Cerebellar nuclear complex (tissue), 1 donor: ENCODE measurements at regions not wholly inside any gene's neighbourhood (a gene's known extent, or its start where the extent isn't known, plus 50 kb on each side); places are given as distances from the start of the nearest gene placed in this dataset.
A peak's percentile ranks its signal among the peaks of the same experiment; 100 is the strongest.
"Not testable (repeated sequence)": the region's sequence is repeated elsewhere in the genome, so short reads cannot be mapped to it uniquely, and the experiment has no call there.

Source experiments
- DNase-seq, 2 experiments: peaks; one replicate each; lab custom pipeline; 2025; lab: John Stamatoyannopoulos, UW

DNA sequence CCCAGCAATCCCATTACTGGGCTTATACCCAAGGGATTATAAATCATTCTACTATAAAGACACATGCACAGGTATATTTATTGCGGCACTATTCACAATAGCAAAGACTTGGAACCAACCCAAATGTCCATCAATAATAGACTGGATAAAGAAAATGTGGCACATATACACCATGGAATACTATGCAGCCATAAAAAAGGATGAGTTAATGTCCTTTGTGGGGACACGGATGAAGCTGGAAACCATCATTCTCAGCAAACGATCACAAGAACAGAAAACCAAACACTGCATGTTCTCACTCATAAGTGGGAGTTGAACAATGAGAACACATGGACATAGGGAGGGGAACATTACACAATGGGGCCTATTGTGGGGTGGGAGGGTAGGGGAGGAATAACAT, 224.4 kb upstream of the SERP2 start:
- not testable (repeated sequence) for DNase-seq

DNA sequence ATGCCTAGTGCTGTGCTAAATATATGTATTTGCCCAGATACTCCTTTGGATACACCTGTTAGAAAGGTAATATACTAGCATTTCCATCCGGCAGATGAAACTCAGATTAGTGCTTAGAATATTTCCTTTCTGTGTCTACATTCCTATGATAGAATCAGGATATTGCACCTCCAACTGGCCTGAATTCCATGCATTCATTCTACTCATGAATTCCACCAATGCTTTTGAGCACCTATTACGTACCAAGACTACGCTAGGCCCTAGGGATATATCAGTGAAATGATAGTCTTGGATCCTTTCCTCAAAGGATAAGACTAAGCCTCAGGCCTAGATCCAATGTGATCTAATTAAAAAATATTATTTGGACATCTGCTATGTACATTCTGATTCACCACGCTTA, 223.8 kb upstream of the SERP2 start:
- DNase-seq = no peak

DNA sequence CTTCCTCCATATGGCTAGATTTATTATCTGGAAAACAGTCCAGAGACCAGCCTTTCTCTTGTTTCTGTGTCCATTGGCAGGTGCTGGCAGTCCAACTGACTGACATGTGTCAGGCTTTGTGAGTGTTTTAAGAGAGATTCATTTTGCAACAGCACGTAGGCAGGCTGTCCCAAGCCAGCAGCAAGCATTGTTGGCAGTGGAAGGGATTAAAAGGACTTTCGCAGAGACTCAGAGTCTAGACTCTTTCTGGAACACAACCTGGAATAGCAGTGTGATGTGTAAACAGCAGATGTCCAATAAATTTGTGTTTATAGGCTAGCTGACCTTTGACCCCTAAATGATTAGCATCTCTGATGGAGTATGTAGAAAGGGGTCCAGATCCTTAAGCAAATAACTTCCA, 222.2 kb upstream of the SERP2 start:
- no peak for DNase-seq

DNA sequence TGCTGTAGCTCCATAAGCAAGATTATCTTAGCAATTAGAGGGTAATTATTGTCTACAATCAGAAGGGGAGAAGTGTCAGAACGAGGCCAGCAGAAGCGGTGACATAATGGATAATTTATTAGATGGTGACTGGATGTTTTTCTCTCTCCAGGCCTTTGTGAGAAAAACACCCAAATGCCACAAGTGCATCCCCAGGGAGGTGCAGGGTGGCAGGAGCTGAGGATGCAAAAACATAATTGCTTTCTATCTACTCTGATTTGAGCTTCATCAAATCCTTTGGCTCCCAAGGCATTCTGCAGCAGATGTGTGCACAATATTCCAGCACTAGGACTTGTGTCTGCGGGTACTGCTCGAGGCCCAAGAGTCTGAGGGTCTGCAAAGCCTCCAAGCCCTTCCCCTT, 220.1 kb upstream of the SERP2 start:
- DNase-seq = no peak

DNA sequence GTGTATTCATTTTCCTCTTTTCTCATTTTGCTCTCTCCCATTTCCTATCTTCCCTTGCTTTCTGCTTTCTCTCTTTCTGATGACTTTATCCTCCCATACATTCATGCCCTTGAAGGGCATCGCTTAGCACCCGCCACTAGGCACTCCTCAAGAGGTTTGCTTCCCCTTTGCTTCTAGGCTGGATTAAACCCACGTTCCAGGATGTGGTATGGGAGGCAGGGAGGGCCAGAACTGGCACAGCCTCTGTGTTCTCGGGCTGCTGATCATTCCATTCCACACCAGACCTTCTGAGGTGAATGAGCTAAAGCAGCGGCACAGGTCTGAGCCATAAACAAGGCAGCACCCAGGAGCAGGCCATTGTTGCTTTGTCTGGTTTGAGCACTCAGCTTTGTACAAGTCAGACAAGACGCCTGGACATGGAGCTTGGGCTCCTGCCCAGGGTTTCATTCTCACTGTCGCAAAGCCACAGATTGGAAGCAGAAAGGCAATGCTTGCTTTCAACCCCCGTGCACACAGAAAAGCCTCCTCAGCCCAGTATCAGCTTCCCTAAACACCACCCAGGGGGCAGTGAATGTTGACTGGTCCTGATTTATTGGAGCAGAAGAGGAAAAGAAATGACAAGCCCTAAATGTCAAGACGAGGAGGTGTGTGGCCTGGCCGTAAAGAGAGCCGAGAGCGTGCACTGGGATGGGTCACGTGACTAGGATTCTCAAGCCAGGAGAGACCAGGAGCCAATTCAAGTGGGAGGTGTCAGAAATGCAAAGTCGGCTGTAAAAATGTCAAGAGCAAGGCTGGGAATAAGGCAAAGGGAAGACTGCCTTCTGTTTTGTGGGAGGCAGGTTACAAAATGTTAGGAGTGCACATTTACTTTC, 218.0 kb upstream of the SERP2 start:
- DNase-seq = peak; percentile 73 to 74

DNA sequence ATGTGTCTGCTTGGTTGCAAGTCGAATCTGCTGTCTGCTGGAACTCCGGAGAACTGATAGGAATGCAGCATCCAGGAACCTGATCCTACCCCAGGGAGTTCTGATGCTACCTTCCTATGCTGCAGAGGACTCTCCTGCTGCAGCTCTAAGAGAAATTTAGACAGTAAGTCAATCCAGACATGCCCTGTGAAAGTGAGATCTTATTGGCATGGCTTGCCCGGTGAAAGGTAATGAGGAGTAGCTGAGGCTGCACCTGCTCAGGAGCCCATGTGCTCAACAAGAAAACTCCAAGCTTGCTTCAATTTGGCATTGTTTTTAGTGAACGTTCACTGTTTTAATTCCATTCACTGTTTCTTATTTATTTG, 217.3 kb upstream of the SERP2 start:
- no peak for DNase-seq

DNA sequence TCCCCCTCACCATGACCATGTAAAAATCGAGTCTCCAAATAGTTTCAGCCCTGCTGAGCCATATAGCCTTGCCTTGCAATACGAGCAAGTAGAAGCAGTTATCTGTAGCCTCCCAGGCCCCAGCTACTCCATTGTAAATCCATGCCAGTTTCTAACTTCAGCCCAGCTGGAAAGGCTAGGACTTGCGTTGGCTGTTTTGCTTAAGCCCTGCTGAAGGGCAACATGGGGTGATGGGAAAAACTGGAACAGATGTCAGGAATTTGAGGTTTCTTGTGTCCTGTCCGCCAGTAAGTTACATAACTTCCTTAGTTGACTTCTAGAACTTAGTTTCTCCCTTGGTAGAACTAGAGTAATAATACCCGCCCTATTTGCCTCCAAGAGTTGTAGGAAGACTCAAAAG, 216.0 kb upstream of the SERP2 start:
- DNase-seq = no peak

DNA sequence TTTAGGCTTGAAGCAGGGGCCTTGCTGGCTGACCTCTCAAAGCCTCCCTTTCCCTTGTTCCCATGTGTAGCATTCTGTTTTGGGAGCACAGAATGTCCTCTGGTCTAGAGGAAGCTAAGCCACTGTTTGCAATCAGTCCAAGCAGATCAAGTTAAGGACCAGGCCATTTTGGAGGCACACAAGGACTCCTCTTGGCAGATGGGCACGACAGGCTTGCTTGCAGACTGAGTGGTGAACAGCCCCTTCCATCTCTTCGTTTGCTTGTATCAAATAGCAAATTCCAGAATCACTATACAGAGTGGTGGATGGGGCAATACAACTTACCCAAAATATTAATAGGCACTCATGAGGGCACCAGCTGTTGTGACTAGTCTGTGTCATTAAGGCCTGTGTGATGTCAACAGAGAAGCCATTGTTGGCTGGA, 215.5 kb upstream of the SERP2 start:
- no peak for DNase-seq

DNA sequence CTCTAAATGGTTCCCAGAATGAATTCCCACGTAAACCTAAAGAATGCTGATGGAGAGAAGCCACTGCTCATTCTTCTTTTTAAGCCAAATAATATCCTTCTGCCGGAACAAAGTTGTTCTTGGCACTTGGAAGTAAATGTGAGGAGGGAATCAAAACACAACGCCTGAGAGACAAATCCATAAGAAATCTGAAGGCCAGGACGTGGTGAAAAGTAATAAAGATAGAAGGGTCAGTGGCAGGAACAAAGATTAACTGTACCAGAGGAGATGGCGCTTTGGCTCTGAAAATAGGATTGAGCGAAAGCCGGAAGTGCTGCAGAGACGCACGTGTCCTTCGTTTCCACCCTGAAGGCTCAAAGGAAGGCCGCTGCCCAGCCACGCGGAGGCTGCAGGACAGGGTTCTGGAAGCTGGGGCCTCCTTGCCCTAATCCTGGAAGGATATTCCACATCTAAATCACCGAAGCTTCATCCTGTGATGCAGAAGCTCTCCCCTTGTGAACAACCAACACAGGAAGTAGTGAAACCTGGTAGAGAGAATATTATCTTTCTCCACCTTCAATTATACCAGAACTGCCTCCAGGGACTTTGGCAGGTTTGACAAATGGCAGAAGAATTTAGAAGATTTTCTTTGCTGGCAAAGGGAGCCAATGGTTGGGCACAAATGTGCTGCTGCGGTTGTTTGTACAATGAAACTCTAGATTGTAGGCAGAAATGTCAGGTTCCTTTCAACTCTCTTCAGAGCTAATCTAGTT, 214.6 kb upstream of the SERP2 start:
- DNase-seq = no peak

DNA sequence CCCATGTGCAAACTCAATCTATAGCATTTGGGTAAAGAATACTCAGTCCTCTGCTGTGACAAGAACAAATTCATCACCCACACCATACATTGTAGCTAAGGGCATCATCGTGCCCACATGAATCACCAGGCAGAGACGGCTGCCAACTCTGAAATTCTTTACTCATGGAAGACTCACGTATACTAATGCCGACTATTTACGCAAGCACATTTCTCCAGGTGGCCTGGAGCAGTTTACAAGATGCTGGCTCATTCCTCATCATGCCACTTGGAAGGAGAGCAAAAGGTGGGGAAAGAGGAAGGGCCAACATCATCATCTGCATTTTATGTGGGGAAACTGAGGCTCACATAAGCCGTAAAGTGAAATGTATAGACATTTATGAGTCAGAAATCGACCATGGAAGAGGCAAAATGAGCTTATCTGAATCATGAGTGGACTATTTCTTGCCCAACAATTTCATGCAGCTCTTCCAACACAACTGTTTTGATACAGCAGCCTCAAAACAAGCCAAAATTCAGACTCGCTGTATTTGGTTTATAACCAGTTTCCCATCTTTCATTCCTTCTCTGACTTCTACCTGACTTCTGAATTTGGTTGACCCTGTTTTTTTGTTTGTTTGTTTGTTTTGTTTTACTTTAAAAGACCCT, 213.9 kb upstream of the SERP2 start:
- DNase-seq = no peak

DNA sequence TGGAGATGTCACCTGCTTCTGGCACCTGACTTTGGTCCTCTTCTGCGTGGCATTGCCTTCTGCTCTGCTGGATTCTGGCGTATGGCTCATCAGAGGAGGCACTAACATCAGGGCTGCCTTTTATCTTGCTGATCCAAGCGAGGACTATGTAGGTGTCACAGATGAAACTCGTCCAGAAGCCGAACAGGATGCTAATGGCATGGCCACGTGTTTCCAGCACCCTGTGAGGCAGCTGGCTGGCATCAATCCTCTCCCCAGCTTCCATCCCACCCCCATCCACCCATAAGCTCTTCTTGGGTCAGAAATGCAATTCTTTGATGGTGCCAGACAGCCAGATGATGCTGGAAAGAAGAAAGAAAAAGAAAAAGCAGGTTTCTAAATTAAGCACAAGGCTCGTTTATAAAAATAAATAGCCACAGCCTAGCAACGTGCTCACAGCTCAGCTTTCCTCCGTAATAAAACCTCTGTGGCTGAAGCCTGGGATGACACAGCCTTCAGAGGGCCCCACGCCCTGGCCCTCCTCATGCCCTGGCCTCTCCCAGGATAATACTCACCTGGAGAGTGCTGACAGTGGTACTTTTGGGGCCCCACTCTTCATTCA, 212.9 kb upstream of the SERP2 start:
- no peak for DNase-seq

DNA sequence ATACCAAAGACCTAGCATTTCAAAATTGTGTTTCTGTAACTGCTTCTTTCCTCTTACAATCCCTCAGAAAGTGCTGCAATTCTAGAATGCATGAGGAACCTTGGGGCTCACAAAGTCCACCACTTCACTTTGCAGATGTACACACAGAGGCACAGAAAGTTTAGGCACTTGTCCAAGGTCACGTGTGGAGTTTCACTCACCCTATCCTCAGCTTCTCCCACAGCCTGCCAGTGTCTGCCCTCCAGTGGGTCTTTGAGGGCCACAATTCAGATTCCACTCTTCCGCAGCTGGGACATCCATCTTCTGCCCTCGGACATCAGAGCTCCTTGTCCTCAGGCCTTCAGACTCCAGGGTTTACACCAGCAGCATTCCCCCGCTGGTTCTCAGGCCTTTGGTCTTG, 210.5 kb upstream of the SERP2 start:
- DNase-seq = no peak

DNA sequence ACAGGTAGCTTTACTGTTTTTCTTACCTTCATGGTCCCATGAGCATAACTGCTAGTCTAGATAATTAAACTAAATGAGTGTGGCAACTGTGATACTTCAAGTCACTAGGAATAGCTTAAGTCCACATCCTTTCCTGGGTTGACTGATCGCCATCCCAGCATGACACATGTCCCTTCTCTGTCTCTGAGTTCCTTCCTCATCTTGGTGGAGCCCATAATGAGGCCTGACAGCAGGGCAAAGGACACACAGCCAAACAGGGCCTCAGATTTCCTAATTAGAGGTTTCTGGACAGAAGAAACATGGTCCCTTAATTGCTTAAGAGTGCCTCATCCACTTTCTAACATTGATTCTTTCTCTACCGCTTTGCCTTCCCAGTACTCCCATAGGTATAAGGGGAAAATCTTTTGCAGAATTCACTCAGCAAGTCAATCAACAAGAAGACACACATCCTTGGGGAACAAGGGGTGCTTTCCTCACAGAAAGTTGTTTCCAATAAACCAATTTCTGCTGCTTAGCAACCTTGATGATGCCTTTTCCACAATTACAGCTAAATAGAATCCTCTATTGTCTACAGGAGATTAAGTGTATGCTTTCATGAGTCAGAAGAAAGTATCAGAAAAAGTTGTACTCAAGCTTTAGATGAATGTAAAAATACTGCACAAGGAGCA, 208.3 kb upstream of the SERP2 start:
- no peak for DNase-seq

DNA sequence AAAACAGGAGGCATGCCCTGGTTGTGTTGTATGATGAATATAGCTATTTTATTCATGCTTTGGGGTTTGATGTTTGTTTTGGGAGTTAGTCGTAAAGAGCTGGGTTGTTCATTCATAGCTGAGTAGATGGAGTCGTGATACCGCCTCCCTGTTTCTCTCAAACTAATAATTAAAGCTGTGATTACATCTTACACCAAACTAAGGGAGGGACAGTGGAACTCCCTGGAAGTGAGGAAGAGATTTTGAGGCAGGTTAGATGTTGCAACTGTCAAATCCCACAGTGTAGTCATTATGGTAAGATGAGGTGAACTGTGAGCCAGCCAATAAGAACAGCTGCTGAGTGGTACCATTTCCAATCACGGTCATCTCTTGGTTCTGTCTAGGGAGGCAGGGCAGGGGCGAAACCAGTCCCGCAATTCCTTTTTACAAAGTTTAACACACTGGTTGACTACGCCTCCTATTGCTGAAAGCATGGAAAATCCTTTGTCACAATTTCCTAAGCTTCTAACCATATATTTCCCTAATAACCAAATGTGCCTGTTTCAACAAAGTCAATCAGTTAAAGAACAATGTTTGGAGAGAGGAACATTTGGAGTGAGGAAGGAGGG, 207.6 kb upstream of the SERP2 start:
- DNase-seq = no peak

DNA sequence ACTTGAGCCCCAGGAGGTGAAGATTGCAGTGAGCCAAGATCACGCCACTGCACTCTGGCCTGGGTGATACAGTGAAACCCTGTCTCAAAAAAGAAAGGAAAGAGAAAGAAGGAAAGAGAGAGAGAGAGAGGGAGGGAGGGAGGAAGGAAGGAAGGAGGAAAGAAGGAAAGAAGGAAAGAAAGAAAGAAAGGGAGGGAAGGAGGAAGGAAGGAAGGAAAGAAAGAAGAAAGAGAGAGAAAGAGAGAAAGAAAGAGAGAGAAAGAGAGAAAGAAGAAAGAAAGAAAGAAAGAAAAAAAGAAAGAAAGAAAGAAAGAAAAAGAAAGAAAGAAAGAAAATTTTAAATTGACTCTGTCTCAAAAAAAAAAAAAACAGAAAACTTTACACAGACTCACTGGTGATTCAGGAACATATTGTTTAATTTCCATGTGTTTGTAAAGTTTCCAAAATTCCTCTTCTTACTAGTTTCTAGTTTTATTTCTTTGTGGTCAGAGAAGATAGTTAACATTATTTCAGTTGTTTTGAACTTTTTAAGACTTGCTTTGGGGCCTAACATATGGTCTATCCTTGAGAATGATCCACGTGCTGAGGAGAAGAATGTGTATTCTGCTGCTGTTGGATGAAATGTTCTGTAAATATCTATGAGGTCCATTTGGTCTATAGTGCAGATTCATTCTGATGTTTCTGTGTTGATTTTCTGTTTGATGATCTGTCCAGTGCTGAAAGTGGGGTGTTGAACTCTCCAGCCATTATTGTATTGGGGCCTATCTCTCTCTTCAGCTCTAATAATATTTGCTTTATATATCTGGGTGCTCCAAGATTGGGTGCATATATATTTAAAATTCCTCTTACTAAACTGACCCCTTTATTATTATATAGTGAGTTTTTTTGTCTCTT, 204.4 kb upstream of the SERP2 start:
- DNase-seq = no peak

DNA sequence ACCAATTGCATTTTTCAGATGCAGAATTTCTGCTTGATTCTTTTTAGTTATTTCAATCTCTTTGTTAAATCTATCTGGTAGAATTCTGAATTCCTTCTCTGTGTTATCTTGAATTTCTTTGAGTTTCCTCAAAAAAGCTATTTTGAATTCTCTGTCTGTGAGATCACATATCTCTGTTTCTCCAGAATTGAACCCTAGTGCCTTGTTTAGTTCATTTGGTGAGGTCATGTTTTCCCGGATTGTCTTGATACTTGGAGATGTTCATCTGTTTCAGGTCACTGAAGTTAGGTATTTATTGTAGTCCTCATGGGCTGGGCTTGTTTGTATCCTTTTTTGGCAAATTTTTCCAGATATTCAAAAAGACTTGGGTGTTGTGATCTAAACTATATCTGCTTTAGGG, 202.9 kb upstream of the SERP2 start:
- DNase-seq = no peak

DNA sequence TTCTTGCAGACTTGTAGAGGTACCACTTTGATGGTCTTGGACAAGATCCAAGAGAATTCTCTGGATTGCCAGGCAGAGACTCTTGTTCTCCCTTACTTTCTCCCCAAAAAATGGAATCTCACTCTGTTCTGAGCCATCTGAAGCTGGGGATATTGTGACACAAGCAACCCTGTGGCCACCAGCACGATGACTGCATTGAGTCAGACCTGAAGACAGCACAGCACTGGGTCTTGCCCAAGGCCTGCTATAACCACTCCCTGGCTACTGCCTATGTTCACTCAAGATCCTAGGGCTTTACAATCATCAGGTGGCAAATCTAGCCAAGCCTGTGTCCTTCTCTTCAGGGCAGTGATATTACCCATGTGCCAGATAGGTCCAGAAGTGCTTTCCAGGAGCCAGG, 202.5 kb upstream of the SERP2 start:
- DNase-seq = no peak

DNA sequence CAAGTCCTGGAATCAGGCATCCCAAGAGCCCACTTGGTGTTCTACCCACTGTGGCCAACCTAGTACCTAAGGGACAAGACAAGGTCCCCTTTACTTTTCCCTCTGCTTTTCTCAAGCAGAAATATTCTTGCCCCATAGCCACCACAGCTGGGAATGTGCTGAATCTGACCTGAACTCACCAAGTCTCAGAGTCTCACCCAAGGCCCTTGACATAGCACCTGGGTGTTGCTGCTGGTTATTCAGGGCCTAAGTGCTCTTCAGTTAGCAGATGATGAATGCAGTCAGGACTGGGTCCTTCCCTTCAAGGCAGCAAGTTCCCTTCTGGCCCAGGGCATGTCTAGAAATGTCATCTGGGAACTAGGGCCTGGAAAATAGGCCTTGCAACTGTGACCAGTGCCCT, 201.8 kb upstream of the SERP2 start:
- DNase-seq = no peak

DNA sequence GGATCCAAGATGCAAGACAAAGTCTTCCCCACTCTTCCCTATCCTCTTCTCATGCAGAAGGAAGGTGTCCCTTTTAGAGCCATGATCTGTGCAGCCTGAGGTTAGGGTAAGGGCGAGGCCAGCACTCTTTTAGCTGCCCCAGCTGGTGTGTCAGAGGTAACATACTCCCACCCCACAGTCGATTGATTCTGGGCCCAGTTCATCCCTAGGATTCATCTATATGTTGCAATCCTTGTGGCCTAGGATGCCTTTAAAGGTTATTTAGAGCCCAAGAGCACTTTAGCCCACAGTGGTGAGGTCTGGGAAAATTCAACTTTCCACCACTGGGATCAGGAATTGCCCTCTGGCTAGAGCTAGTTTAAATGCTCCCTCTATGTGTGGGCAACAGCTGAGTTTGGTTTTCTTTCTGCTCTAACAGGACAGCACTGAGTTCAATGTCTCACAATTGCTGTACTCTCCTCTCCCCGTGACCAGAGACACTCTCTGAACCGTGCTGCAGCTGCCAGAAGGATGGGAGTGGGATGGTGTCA, 201.3 kb upstream of the SERP2 start:
- no peak for DNase-seq

DNA sequence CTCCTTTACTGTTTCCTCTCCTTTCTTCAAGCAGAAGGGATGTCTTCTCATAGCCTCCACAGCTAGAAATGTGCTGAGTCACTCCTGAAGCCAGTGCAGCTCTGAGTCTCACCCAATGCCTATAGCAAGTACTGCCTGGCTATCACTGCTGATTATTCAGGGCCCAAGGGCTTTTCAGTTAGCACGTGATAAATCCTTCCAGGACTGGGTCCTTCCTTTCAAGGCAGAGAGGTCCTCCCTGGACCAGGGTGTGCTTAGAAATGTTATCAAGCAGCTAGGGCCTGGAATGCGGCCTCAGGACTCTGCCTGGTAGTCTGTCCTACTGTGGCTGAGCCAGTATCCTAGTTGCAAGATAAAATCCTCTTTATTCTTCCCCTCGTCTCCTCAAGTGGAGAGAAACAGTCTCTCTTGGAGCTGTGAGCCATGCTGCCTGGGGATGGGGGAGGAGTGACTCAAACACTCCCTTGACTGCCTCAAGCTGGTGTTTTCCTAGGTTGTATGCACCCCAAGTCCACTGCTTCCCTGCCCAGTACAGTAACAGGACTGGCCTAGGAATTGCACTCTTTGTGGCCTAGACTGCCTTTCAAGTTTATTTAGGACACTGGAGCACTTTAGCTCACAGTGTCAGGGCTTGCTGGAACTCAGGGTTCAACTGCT, 198.7 kb upstream of the SERP2 start:
- DNase-seq = no peak
